Activated CD8-positive, alpha-beta T cell treated with anti-CD3 and anti-CD28 coated beads for 36 hours (primary cell): ENCODE measurements at regions not wholly inside any gene's neighbourhood (a gene's known extent, or its start where the extent isn't known, plus 50 kb on each side); places are given as distances from the start of the nearest gene placed in this dataset.

Experiments
- ATAC-seq: fragments of 200-7000 bp; cut with Tn5 transposase; one replicate; pipeline ENCODE4 v1.10.0; 2021; ENCODE audit warnings: mild to moderate bottlenecking, moderate library complexity
- CTCF ChIA-PET: fragments of 350-600 bp; sonication (Branson Sonifier 250); formaldehyde crosslinking; loops from one replicate; lab custom pipeline; 2021; ENCODE audit warnings: antibody characterized with exemption; lab: Charles Lee
- POLR2A ChIA-PET: fragments of 350-600 bp; sonication (Branson Sonifier 250); formaldehyde crosslinking; loops from one replicate; lab custom pipeline; 2021; ENCODE audit warnings: antibody characterized with exemption; lab: Charles Lee
- DNase-seq: peaks from one replicate; pipeline ENCODE4 v3.0.0-alpha.2; 2020
- H3K27ac Mint-ChIP-seq: one replicate; pipeline ENCODE4 v1.8.0; 2021; ENCODE audit warnings: mild to moderate bottlenecking, mixed read lengths
- H3K27me3 Mint-ChIP-seq: one replicate; pipeline ENCODE4 v1.8.0; 2021; ENCODE audit warnings: mixed read lengths
- H3K36me3 Mint-ChIP-seq: one replicate; pipeline ENCODE4 v1.8.0; 2021; ENCODE audit warnings: low read depth, mixed read lengths
- H3K4me1 Mint-ChIP-seq: one replicate; pipeline ENCODE4 v1.8.0; 2021; ENCODE audit warnings: low read depth, mixed read lengths
- H3K4me3 Mint-ChIP-seq: one replicate; pipeline ENCODE4 v1.8.0; 2021; ENCODE audit warnings: mild to moderate bottlenecking, moderate library complexity, mixed read lengths
- H3K9me3 Mint-ChIP-seq: one replicate; pipeline ENCODE4 v1.8.0; 2021; ENCODE audit warnings: mixed read lengths
- CTCF ChIP-seq: fragments of 200-600 bp; IDR thresholded peaks from one replicate; pipeline ENCODE4 v1.8.0; 2022; ENCODE audit warnings: antibody characterized with exemption, mild to moderate bottlenecking
- intact Hi-C: fragments of 100-400 bp; cut with micrococcal nuclease; formaldehyde crosslinking; loops from one replicate; pipeline ENCODE4 v1.10.0; 2022

- H3K4me1 Mint-ChIP-seq, result no peaks in the 10 kb centered on the region
- H3K27me3 Mint-ChIP-seq, result no peaks in the 10 kb centered on the region
- no peak overlapping the region for H3K27ac Mint-ChIP-seq
- no peak for TF ChIP-seq CTCF
- ChIA-PET POLR2A (no interaction called here), CTCF (no interaction called here)
- H3K9me3 Mint-ChIP-seq, result no peaks in the 10 kb centered on the region
- H3K4me3 Mint-ChIP-seq, result no peak overlapping the region
- DNase-seq, result no peak
- intact Hi-C loops, result no loop called here
- no peaks in the 10 kb centered on the region for H3K36me3 Mint-ChIP-seq
- no peak for ATAC-seq
These were observed 115.6 kb upstream of the AUTS2 start for GRCh38 chr7:69482676-69483075.

- DNase-seq (no peak), ATAC-seq (no peak)
- intact Hi-C loops, result no loop called here
- POLR2A ChIA-PET, result no interaction called here
- Mint-ChIP-seq H3K4me3 (no peak overlapping the region), H3K27me3 (no peaks in the 10 kb centered on the region), H3K36me3 (no peaks in the 10 kb centered on the region), H3K27ac (no peak overlapping the region), H3K9me3 (no peaks in the 10 kb centered on the region), H3K4me1 (no peaks in the 10 kb centered on the region)
- TF ChIP-seq CTCF, result no peak
- CTCF ChIA-PET, result no interaction called here
These were observed 108.7 kb upstream of the AUTS2 start for GRCh38 chr7:69489533-69489932.

- DNase-seq, result no peak
- ChIA-PET CTCF (no interaction called here), POLR2A (no interaction called here)
- Mint-ChIP-seq H3K4me3 (no peak overlapping the region), H3K9me3 (peaks cover 5% of the 10 kb centered on the region), H3K27ac (no peak overlapping the region), H3K4me1 (no peaks in the 10 kb centered on the region), H3K36me3 (no peaks in the 10 kb centered on the region), H3K27me3 (peaks cover 3% of the 10 kb centered on the region)
- intact Hi-C loops, result no loop called here
- no peak for TF ChIP-seq CTCF
- ATAC-seq, result no peak
These were observed 99.6 kb upstream of the AUTS2 start for GRCh38 chr7:69498671-69499070.

GRCh38 chr7:69502358-69502757 lies 95.9 kb upstream of the AUTS2 start:
- Mint-ChIP-seq H3K4me1 (no peaks in the 10 kb centered on the region), H3K27ac (no peak overlapping the region), H3K27me3 (peaks cover 3% of the 10 kb centered on the region), H3K9me3 (peaks cover 5% of the 10 kb centered on the region), H3K36me3 (no peaks in the 10 kb centered on the region), H3K4me3 (no peak overlapping the region)
- ChIA-PET POLR2A (no interaction called here), CTCF (no interaction called here)
- no peak for ATAC-seq
- intact Hi-C loops, result no loop called here
- DNase-seq, result no peak
- no peak for TF ChIP-seq CTCF

- Mint-ChIP-seq H3K4me1 (no peaks in the 10 kb centered on the region), H3K27me3 (no peaks in the 10 kb centered on the region), H3K9me3 (no peaks in the 10 kb centered on the region), H3K36me3 (no peaks in the 10 kb centered on the region), H3K4me3 (no peak overlapping the region), H3K27ac (no peak overlapping the region)
- ChIA-PET POLR2A (no interaction called here), CTCF (no interaction called here)
- TF ChIP-seq CTCF, result no peak
- intact Hi-C loops, result no loop called here
- DNase-seq (no peak), ATAC-seq (no peak)
These were observed 93.4 kb upstream of the AUTS2 start for GRCh38 chr7:69504733-69505420.
